IMR-90 (cell line): ENCODE measurements at regions not wholly inside any gene's neighbourhood (a gene's known extent, or its start where the extent isn't known, plus 50 kb on each side); places are given as distances from the start of the nearest gene placed in this dataset.

Experiments
- ATAC-seq: fragments of 200-7000 bp; cut with Tn5 transposase; 2 replicates; pipeline ENCODE4 v1.9.1; 2020; ENCODE audit warnings: low read depth, mild to moderate bottlenecking, moderate library complexity
- BruUV-seq: library from RNA; stranded (reverse); fragments of 400-500 nt; replicated peaks from 2 replicates; lab custom pipeline; 2021; lab: Mats Ljungman, UMichigan
- CTCF ChIA-PET: fragments of 300-600 bp; formaldehyde crosslinking; extraction: SDS; loops from one replicate; lab custom pipeline; 2021; ENCODE audit warnings: antibody characterized with exemption; lab: Yijun Ruan, JAX
- POLR2A ChIA-PET: fragments of 300-600 bp; sonication (Branson Sonifier 250); formaldehyde crosslinking; loops from one replicate; lab custom pipeline; 2022; ENCODE audit warnings: antibody characterized with exemption; ENCODE audit not compliant: unreplicated experiment; lab: Charles Lee
- DNase-seq: peaks from one replicate; pipeline ENCODE4 v3.0.0; 2013
- H2AFZ ChIP-seq: replicated peaks from 2 replicates; pipeline ENCODE3; 2013; ENCODE audit warnings: low read length, mild to moderate bottlenecking; ENCODE audit not compliant: poor library complexity
- H2AK5ac ChIP-seq: 2 replicates; pipeline ENCODE4 v1.6.1; 2013; ENCODE audit warnings: low read depth, low read length, inconsistent platforms
- H2AK9ac ChIP-seq: replicated peaks from 2 replicates; pipeline ENCODE3; 2013; ENCODE audit warnings: mild to moderate bottlenecking, low read depth, low read length, moderate library complexity; ENCODE audit not compliant: poor library complexity
- H2BK120ac ChIP-seq: 2 replicates; pipeline ENCODE4 v1.6.1; 2013; ENCODE audit warnings: low read depth, low read length, inconsistent platforms
- H2BK15ac ChIP-seq: 3 replicates; pipeline ENCODE4 v1.6.1; 2013; ENCODE audit warnings: low read depth, low read length, inconsistent platforms
- H2BK20ac ChIP-seq: 2 replicates; pipeline ENCODE4 v1.6.1; 2013; ENCODE audit warnings: low read depth, mild to moderate bottlenecking, inconsistent platforms, low read length, moderate library complexity
- H2BK5ac ChIP-seq: 2 replicates; pipeline ENCODE4 v1.6.1; 2013; ENCODE audit warnings: mild to moderate bottlenecking, low read depth, low read length, inconsistent platforms; ENCODE audit not compliant: poor library complexity, severe bottlenecking
- H3K14ac ChIP-seq: replicated peaks from 2 replicates; pipeline ENCODE4 v1.6.1; 2013; ENCODE audit warnings: low read depth, low read length, inconsistent platforms
- H3K18ac ChIP-seq: 2 replicates; pipeline ENCODE4 v1.6.1; 2013; ENCODE audit warnings: low read depth, low read length, control low read depth
- H3K23ac ChIP-seq: 2 replicates; pipeline ENCODE4 v1.6.1; 2013; ENCODE audit warnings: low read depth, low read length, inconsistent platforms
- H3K27ac ChIP-seq: 2 replicates; pipeline ENCODE4 v1.5.1; 2013; ENCODE audit warnings: mild to moderate bottlenecking, control low read depth, low read length; ENCODE audit not compliant: insufficient read depth
- H3K27me3 ChIP-seq: 2 replicates; pipeline ENCODE4 v1.6.1; 2013; ENCODE audit warnings: low read length; ENCODE audit not compliant: control insufficient read depth, insufficient read depth
- H3K36me3 ChIP-seq: 2 replicates; pipeline ENCODE4 v1.6.1; 2013; ENCODE audit warnings: low read length, mixed read lengths; ENCODE audit not compliant: control insufficient read depth, insufficient read depth
- H3K4ac ChIP-seq: 2 replicates; pipeline ENCODE4 v1.6.1; 2013; ENCODE audit warnings: low read depth, low read length, inconsistent platforms
- H3K4me1 ChIP-seq: 2 replicates; pipeline ENCODE4 v1.6.1; 2013; ENCODE audit warnings: low read length, mixed read lengths; ENCODE audit not compliant: control insufficient read depth, insufficient read depth
- H3K4me2 ChIP-seq: 2 replicates; pipeline ENCODE4 v1.6.1; 2013; ENCODE audit warnings: low read depth, mild to moderate bottlenecking, control low read depth, low read length, moderate library complexity
- H3K4me3 ChIP-seq: 2 replicates; pipeline ENCODE4 v1.5.1; 2013; ENCODE audit warnings: low read depth, mild to moderate bottlenecking, control low read depth, low read length, moderate library complexity; ENCODE audit not compliant: insufficient read depth
- H3K56ac ChIP-seq: 2 replicates; pipeline ENCODE4 v1.6.1; 2013; ENCODE audit warnings: low read length, inconsistent platforms; ENCODE audit not compliant: insufficient read depth; ENCODE audit errors: extremely low read depth
- H3K79me1 ChIP-seq, 2 experiments: 2 replicates each; pipeline ENCODE4 v1.6.1; 2013; ENCODE audit warnings: low read length in 2 of 2, inconsistent platforms in 1 of 2, low read depth in 1 of 2
- H3K9ac ChIP-seq: 2 replicates; pipeline ENCODE4 v1.6.1; 2013; ENCODE audit warnings: low read depth, low read length, control low read depth
- H3K9me1 ChIP-seq: 2 replicates; pipeline ENCODE4 v1.6.1; 2013; ENCODE audit warnings: low read length, inconsistent platforms; ENCODE audit not compliant: insufficient read depth
- H3K9me3 ChIP-seq: 2 replicates; pipeline ENCODE4 v1.6.1; 2013; ENCODE audit warnings: low read length; ENCODE audit not compliant: control insufficient read depth, insufficient read depth
- H4K20me1 ChIP-seq: 2 replicates; pipeline ENCODE4 v1.6.1; 2013; ENCODE audit warnings: low read length, inconsistent platforms; ENCODE audit not compliant: insufficient read depth
- H4K5ac ChIP-seq: 2 replicates; pipeline ENCODE4 v1.6.1; 2013; ENCODE audit warnings: mild to moderate bottlenecking, low read depth, low read length, control low read depth
- H4K8ac ChIP-seq, 2 experiments: 2 replicates each; pipeline ENCODE4 v1.6.1; 2013; ENCODE audit warnings: low read depth in 2 of 2, low read length in 2 of 2, control low read depth in 1 of 2, inconsistent platforms in 1 of 2
- H4K91ac ChIP-seq: 2 replicates; pipeline ENCODE4 v1.6.1; 2013; ENCODE audit warnings: low read depth, low read length, inconsistent platforms; ENCODE audit not compliant: insufficient read depth
- CHD1 ChIP-seq: IDR thresholded peaks from 2 replicates; pipeline ENCODE4 v1.6.1; 2012; ENCODE audit warnings: low read depth, low read length, improper control_type of control experiment
- RAD21 ChIP-seq: IDR thresholded peaks from 2 replicates; pipeline ENCODE4 v1.6.1; 2012; ENCODE audit warnings: low read length, improper control_type of control experiment
- RFX5 ChIP-seq: IDR thresholded peaks from 2 replicates; pipeline ENCODE4 v1.8.0; 2012; ENCODE audit warnings: low read depth, mild to moderate bottlenecking, low read length, moderate library complexity
- SMC3 ChIP-seq: fragments of 150-350 bp; IDR thresholded peaks from 2 replicates; pipeline ENCODE4 v1.6.1; 2016; ENCODE audit warnings: low read depth, mild to moderate bottlenecking, antibody characterized with exemption, low read length, moderate library complexity
- USF2 ChIP-seq: fragments of 150-350 bp; IDR thresholded peaks from 2 replicates; pipeline ENCODE4 v1.6.1; 2017; ENCODE audit warnings: mild to moderate bottlenecking, antibody characterized with exemption, low read length, low read depth
- WGBS, 2 experiments: methylation state at CpG; one replicate each; pipeline versions ENCODE4 v1.1.5 to v1.1.7; 2013; ENCODE audit warnings: missing lambda C conversion rate in 2 of 2; ENCODE audit not compliant: insufficient read length in 1 of 2; ENCODE audit errors: extremely low coverage in 2 of 2; 5-methylcytosine and 5-hydroxymethylcytosine counted together
- dilution Hi-C: fragments of 300-500 bp; cut with HindIII; formaldehyde crosslinking; loops from one replicate; pipeline ENCODE4 v1.14.3; 2018; ENCODE audit warnings: low sequenced_read_pairs; ENCODE audit not compliant: unreplicated experiment
- in situ Hi-C: fragments of 300-500 bp; cut with MboI; formaldehyde crosslinking; loops from 3 replicates; pipeline ENCODE4 v1.14.3; 2019; ENCODE audit warnings: low sequenced_read_pairs, inconsistent platforms, mixed read lengths
- intact Hi-C: fragments of 100-400 bp; cut with micrococcal nuclease; formaldehyde crosslinking; loops from 2 replicates; pipeline ENCODE4 v1.10.0; 2022

- POLR2A ChIA-PET = no interaction called here
- no TSS peak for BruUV-seq
- peaks cover 13% of the 10 kb centered on the region for H3K9me3 ChIP-seq
- DNase-seq = no peak
- no peak overlapping the region for H3K56ac ChIP-seq
- no peaks in the 10 kb centered on the region for H3K79me1 ChIP-seq
- H3K36me3 ChIP-seq = no peaks in the 10 kb centered on the region
- no peak for ATAC-seq
- intact Hi-C loops (no loop called here), in situ Hi-C loops (no loop called here), dilution Hi-C loops (no loop called here)
- no peak overlapping the region for H3K4me3 ChIP-seq
- H4K8ac ChIP-seq = no peak overlapping the region
- TF ChIP-seq RFX5 = no peak
- TF ChIP-seq USF2 = no peak
- TF ChIP-seq SMC3 = no peak
- no peak for TF ChIP-seq RAD21
- no peak for TF ChIP-seq CHD1
- no peak overlapping the region for H3K23ac ChIP-seq
- no peak overlapping the region for H2BK15ac ChIP-seq
- H4K91ac ChIP-seq = no peak overlapping the region
- H3K4me1 ChIP-seq = no peaks in the 10 kb centered on the region
- H3K27me3 ChIP-seq = no peaks in the 10 kb centered on the region
- no peak overlapping the region for H3K9ac ChIP-seq
- H4K5ac ChIP-seq = no peak overlapping the region
- H3K4me2 ChIP-seq = no peak overlapping the region
- CTCF ChIA-PET = no interaction called here
- no peak overlapping the region for H2AFZ ChIP-seq
- no peaks in the 10 kb centered on the region for H3K9me1 ChIP-seq
- no peak overlapping the region for H2AK9ac ChIP-seq
- no peak overlapping the region for H3K18ac ChIP-seq
- no peak overlapping the region for H3K14ac ChIP-seq
- no peak overlapping the region for H2AK5ac ChIP-seq
- no CpG with 5 or more reads among the region's 3 CpGs for WGBS, 2 experiments
- no peaks in the 10 kb centered on the region for H4K20me1 ChIP-seq
- H2BK120ac ChIP-seq = no peak overlapping the region
- H2BK5ac ChIP-seq = no peak overlapping the region
- no peak overlapping the region for H3K27ac ChIP-seq
- no peak overlapping the region for H3K4ac ChIP-seq
- H2BK20ac ChIP-seq = no peak overlapping the region
Observed at GRCh38 chr2:103739186-103739585, 977.4 kb downstream of the TMEM182 start.
